ENCODE measurements at regions not wholly inside any gene's neighbourhood (a gene's known extent, or its start where the extent isn't known, plus 50 kb on each side); places are given as distances from the start of the nearest gene placed in this dataset.

DNA sequence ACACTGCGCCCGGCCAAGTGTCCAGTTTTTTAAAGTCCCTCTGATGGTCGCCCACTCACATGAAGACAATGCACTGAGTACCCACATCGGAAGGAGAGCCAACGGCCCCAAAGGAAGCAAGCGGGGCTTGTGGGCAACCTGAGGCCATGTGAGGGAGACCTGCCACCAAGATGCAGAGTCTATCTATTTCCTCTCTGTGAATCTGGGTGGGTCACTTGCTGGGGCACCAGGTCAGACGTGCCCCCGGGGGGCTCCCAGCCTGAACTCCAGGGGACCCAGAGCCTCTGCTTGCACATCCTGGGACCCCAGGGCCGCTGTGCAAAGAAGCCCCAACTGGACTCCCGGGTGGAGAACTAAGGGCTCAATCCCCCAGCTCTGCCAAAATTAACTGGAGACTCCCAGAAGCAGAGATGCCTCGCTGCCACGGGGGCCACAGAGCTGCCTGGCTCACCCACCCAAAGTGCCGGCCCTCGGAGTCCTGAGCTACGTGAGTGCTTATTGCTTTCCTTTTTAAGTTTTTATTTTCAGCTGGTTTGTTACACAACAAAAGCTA lies 106.4 kb downstream of the BRD1 start:
- Histone ChIP-seq H3K4me3 (replicated peaks; ENCODE audit: low read depth, low read length) (no peak overlapping the region), H3K36me3 (ENCODE audit: control insufficient read depth, insufficient read depth, low read length) (no peaks in the 10 kb centered on the region), H3K27me3 (replicated peaks; ENCODE audit: control insufficient read depth, insufficient read depth, low read length) (no peaks in the 10 kb centered on the region)
- TF ChIP-seq, protein P1, sequence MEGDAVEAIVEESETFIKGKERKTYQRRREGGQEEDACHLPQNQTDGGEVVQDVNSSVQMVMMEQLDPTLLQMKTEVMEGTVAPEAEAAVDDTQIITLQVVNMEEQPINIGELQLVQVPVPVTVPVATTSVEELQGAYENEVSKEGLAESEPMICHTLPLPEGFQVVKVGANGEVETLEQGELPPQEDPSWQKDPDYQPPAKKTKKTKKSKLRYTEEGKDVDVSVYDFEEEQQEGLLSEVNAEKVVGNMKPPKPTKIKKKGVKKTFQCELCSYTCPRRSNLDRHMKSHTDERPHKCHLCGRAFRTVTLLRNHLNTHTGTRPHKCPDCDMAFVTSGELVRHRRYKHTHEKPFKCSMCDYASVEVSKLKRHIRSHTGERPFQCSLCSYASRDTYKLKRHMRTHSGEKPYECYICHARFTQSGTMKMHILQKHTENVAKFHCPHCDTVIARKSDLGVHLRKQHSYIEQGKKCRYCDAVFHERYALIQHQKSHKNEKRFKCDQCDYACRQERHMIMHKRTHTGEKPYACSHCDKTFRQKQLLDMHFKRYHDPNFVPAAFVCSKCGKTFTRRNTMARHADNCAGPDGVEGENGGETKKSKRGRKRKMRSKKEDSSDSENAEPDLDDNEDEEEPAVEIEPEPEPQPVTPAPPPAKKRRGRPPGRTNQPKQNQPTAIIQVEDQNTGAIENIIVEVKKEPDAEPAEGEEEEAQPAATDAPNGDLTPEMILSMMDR (IDR thresholded peaks at IDR 0.05; ENCODE audit: insufficient read depth, low read length, poor library complexity, severe bottlenecking) = no peak
- no peak for DNase-seq (ENCODE audit: extremely low read depth, insufficient read length)

DNA sequence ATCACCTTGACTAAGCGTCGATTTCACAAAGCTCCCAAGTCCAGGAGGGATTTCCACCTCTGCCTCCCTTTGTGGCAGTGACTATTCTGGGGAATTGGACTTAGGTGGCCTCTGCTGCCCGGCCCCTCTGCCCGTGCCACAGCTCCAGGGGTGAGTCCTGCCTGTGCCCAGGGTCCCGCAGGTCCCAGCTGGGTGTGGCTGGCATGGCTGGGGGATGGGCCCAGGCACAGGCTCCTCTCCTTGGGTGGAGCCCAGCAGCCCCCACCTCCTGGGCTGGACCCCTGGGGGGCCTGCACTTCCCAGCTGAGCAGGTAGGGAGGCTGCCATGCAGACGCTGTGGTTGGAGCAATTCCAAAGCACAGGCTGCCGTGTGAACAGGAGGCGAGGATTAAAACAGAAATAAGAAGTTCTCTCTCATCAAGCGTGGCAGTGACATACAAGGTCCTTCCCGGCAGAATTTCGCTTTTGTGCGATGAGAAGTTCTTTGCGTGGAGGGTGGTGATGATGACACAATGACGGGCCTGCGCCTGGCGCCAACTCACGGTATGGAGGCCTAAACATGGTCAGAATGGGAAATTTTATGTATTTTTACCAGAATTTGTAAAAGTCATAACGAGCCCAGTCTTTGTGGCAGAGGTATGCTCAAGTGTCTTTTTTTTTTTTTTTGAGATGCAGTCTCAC lies 107.3 kb downstream of the BRD1 start:
- Histone ChIP-seq H3K4me3 (replicated peaks; ENCODE audit: low read depth, low read length) (no peak overlapping the region), H3K27me3 (replicated peaks; ENCODE audit: control insufficient read depth, insufficient read depth, low read length) (no peaks in the 10 kb centered on the region), H3K36me3 (ENCODE audit: control insufficient read depth, insufficient read depth, low read length) (no peaks in the 10 kb centered on the region)
- TF ChIP-seq, protein P1 (IDR thresholded peaks at IDR 0.05; ENCODE audit: insufficient read depth, low read length, poor library complexity, severe bottlenecking) = no peak
- DNase-seq (ENCODE audit: extremely low read depth, insufficient read length) = no peak

DNA sequence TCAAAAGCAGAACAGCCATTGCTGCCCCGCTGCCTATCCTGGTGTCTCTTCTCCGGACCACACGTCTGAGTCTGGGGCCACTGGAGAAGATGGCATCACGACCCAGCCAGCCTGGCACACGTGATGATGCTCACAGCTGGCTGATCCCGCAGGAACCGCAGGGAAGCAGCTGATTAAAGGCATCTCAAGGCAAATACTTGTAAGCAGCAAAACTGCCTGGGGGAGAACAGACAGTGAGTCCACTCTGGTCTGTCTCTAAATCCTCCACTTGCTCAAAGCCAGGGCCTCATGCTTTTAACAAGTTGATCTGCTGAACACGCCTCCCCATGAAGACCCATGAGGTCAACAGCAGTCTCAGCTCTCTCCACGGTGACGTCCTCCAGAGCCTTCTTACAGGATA lies 108.6 kb downstream of the BRD1 start:
- TF ChIP-seq, protein P1 (IDR thresholded peaks at IDR 0.05; ENCODE audit: insufficient read depth, low read length, poor library complexity, severe bottlenecking) = no peak
- Histone ChIP-seq H3K27me3 (replicated peaks; ENCODE audit: control insufficient read depth, insufficient read depth, low read length) (no peaks in the 10 kb centered on the region), H3K36me3 (ENCODE audit: control insufficient read depth, insufficient read depth, low read length) (no peaks in the 10 kb centered on the region), H3K4me3 (replicated peaks; ENCODE audit: low read depth, low read length) (no peak overlapping the region)
- no peak for DNase-seq (ENCODE audit: extremely low read depth, insufficient read length)

DNA sequence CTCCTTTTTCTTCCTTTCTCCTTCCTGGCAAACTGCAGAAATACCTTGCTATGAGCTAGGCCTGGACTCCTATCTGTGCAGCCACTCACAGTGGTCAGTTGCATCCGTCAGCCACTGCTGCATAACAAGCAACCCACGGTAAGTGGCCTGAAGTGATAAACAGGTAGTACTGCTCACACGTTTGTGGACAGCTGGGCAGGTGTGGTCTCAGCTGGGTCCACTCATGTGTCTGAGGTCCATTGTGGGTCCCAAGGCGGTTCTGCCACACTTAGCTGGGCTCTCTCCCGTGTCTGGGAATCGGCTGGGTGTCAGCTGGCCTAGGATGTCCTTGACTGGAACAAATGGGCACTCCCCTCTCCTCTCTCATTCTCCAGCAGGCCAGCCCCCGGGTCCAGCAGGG lies 109.3 kb downstream of the BRD1 start:
- TF ChIP-seq, protein P1 (IDR thresholded peaks at IDR 0.05; ENCODE audit: insufficient read depth, low read length, poor library complexity, severe bottlenecking) = no peak
- Histone ChIP-seq H3K4me3 (replicated peaks; ENCODE audit: low read depth, low read length) (no peak overlapping the region), H3K27me3 (replicated peaks; ENCODE audit: control insufficient read depth, insufficient read depth, low read length) (no peaks in the 10 kb centered on the region), H3K36me3 (ENCODE audit: control insufficient read depth, insufficient read depth, low read length) (no peaks in the 10 kb centered on the region)
- DNase-seq (ENCODE audit: extremely low read depth, insufficient read length) = no peak

DNA sequence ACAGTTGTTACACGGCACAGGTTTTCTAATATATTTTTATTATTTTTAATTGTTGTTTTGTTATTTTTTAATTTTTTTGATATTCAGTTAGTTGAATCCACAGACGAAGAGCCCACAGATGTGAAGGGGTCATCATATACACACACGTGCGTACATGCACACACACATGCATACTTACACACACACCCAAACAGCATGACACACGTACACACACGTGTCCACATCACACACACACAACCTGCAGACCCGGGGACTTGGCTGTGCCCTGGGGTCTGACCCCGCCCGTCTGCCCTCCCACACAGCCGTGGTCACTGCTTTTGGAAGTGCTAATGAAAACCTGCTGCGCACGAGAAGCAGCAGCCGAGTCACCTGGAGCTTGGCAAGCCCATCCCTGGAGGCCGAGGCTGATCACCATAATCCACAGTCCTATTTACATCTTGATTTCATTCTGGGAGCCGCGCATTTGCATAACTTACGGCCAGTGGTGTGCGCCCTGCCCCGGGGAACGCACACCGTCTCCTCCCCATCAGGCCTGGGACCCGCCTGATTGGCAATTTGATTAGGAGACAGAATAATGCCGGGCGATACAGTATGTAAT lies 110.3 kb downstream of the BRD1 start:
- TF ChIP-seq, protein P1 (IDR thresholded peaks at IDR 0.05; ENCODE audit: insufficient read depth, low read length, poor library complexity, severe bottlenecking) = no peak
- H3K4me3 ChIP-seq (replicated peaks; ENCODE audit: low read depth, low read length) = no peak overlapping the region
- H3K27me3 ChIP-seq (replicated peaks; ENCODE audit: control insufficient read depth, insufficient read depth, low read length) = no peaks in the 10 kb centered on the region; the same call in 1 of the 2 replicates
- no peak for DNase-seq (ENCODE audit: extremely low read depth, insufficient read length)
- no peaks in the 10 kb centered on the region for H3K36me3 ChIP-seq (ENCODE audit: control insufficient read depth, insufficient read depth, low read length)
